Dendritic cell treated with granulocyte-macrophage colony-stimulating factor and Interleukin-4, amounts not matched to agents 40 ng/mL and 50 ng/mL, for 4 days (primary cell): ENCODE measurements at regions not wholly inside any gene's neighbourhood (a gene's known extent, or its start where the extent isn't known, plus 50 kb on each side); places are given as distances from the start of the nearest gene placed in this dataset.

ENCODE experiments used
- H3K27ac Mint-ChIP-seq: one replicate; pipeline ENCODE4 v1.8.0; 2022; ENCODE audit warnings: mild to moderate bottlenecking, mixed read lengths
- H3K27me3 Mint-ChIP-seq: one replicate; pipeline ENCODE4 v1.8.0; 2022; ENCODE audit warnings: mild to moderate bottlenecking, mixed read lengths
- H3K36me3 Mint-ChIP-seq: one replicate; pipeline ENCODE4 v1.8.0; 2022; ENCODE audit warnings: low read depth, mixed read lengths
- H3K4me1 Mint-ChIP-seq: one replicate; pipeline ENCODE4 v1.8.0; 2022; ENCODE audit warnings: low read depth, mixed read lengths
- H3K4me3 Mint-ChIP-seq: one replicate; pipeline ENCODE4 v1.8.0; 2022; ENCODE audit warnings: mild to moderate bottlenecking, moderate library complexity, mixed read lengths
- H3K9me3 Mint-ChIP-seq: one replicate; pipeline ENCODE4 v1.8.0; 2022; ENCODE audit warnings: mixed read lengths
- intact Hi-C: fragments of 100-400 bp; cut with micrococcal nuclease; formaldehyde crosslinking; loops from one replicate; pipeline ENCODE4 v1.15.0; 2022

- intact Hi-C loops: no loop called here
- no peaks in the 10 kb centered on the region for H3K36me3 Mint-ChIP-seq
- no peaks in the 10 kb centered on the region for H3K9me3 Mint-ChIP-seq
- H3K4me1 Mint-ChIP-seq: peaks cover 14% of the 10 kb centered on the region
- H3K27me3 Mint-ChIP-seq: peaks cover under 1% of the 10 kb centered on the region
- H3K4me3 Mint-ChIP-seq: no peak overlapping the region
- no peak overlapping the region for H3K27ac Mint-ChIP-seq
Measured at GRCh38 chr2:24439971-24440340, 51.1 kb upstream of the NCOA1 start.

- intact Hi-C loops: no loop called here
Measured at GRCh38 chr2:24439280-24439970, 51.6 kb upstream of the NCOA1 start.

GRCh38 chr2:24438106-24438505 is 52.9 kb upstream of the NCOA1 start:
- H3K4me1 Mint-ChIP-seq: peaks cover 18% of the 10 kb centered on the region
- no peaks in the 10 kb centered on the region for H3K36me3 Mint-ChIP-seq
- H3K4me3 Mint-ChIP-seq: no peak overlapping the region
- intact Hi-C loops: no loop called here
- H3K27me3 Mint-ChIP-seq: peaks cover 2% of the 10 kb centered on the region
- H3K27ac Mint-ChIP-seq: no peak overlapping the region
- no peaks in the 10 kb centered on the region for H3K9me3 Mint-ChIP-seq

More at GRCh38 chr2:24439280-24439970, 51.6 kb upstream of the NCOA1 start:
- H3K4me3 Mint-ChIP-seq: no peak overlapping the region
- H3K9me3 Mint-ChIP-seq: no peaks in the 10 kb centered on the region
- H3K27me3 Mint-ChIP-seq: peaks cover 2% of the 10 kb centered on the region
- no peak overlapping the region for H3K27ac Mint-ChIP-seq
- peaks cover 18% of the 10 kb centered on the region for H3K4me1 Mint-ChIP-seq
- H3K36me3 Mint-ChIP-seq: no peaks in the 10 kb centered on the region

GRCh38 chr2:24435391-24436316 is 55.4 kb upstream of the NCOA1 start:
- intact Hi-C loops: no loop called here
- Mint-ChIP-seq H3K27ac (no peak overlapping the region), H3K4me3 (no peak overlapping the region), H3K4me1 (peaks cover 31% of the 10 kb centered on the region), H3K36me3 (no peaks in the 10 kb centered on the region), H3K9me3 (no peaks in the 10 kb centered on the region), H3K27me3 (peaks cover 2% of the 10 kb centered on the region)

GRCh38 chr2:24434541-24434940 is 56.5 kb upstream of the NCOA1 start:
- Mint-ChIP-seq H3K27ac (no peak overlapping the region), H3K4me3 (no peak overlapping the region), H3K4me1 (peaks cover 31% of the 10 kb centered on the region), H3K27me3 (peaks cover 2% of the 10 kb centered on the region), H3K36me3 (no peaks in the 10 kb centered on the region), H3K9me3 (no peaks in the 10 kb centered on the region)
- intact Hi-C loops: no loop called here

- Mint-ChIP-seq H3K27me3 (peaks cover 2% of the 10 kb centered on the region), H3K27ac (no peak overlapping the region), H3K36me3 (no peaks in the 10 kb centered on the region), H3K4me1 (peaks cover 31% of the 10 kb centered on the region), H3K4me3 (no peak overlapping the region), H3K9me3 (no peaks in the 10 kb centered on the region)
- intact Hi-C loops: no loop called here
Measured at GRCh38 chr2:24432735-24433134, 58.3 kb upstream of the NCOA1 start.

- H3K4me3 Mint-ChIP-seq: no peak overlapping the region
- H3K27me3 Mint-ChIP-seq: peaks cover 2% of the 10 kb centered on the region
- H3K36me3 Mint-ChIP-seq: no peaks in the 10 kb centered on the region
- H3K27ac Mint-ChIP-seq: no peak overlapping the region
- peaks cover 31% of the 10 kb centered on the region for H3K4me1 Mint-ChIP-seq
- H3K9me3 Mint-ChIP-seq: no peaks in the 10 kb centered on the region
- intact Hi-C loops: no loop called here
Measured at GRCh38 chr2:24432121-24432520, 58.9 kb upstream of the NCOA1 start.

GRCh38 chr2:24429197-24430074 is 61.6 kb upstream of the NCOA1 start:
- no peaks in the 10 kb centered on the region for H3K27me3 Mint-ChIP-seq
- peaks cover 13% of the 10 kb centered on the region for H3K4me1 Mint-ChIP-seq
- no peak overlapping the region for H3K4me3 Mint-ChIP-seq
- no peaks in the 10 kb centered on the region for H3K9me3 Mint-ChIP-seq
- H3K27ac Mint-ChIP-seq: no peak overlapping the region
- intact Hi-C loops: no loop called here
- no peaks in the 10 kb centered on the region for H3K36me3 Mint-ChIP-seq

GRCh38 chr2:24424387-24424786 is 64.1 kb upstream of the ITSN2 start:
- H3K27ac Mint-ChIP-seq: no peak overlapping the region
- intact Hi-C loops: no loop called here
- H3K9me3 Mint-ChIP-seq: no peaks in the 10 kb centered on the region
- no peaks in the 10 kb centered on the region for H3K36me3 Mint-ChIP-seq
- no peaks in the 10 kb centered on the region for H3K27me3 Mint-ChIP-seq
- peaks cover 5% of the 10 kb centered on the region for H3K4me1 Mint-ChIP-seq
- no peak overlapping the region for H3K4me3 Mint-ChIP-seq

- Mint-ChIP-seq H3K4me3 (no peak overlapping the region), H3K27ac (no peak overlapping the region), H3K36me3 (no peaks in the 10 kb centered on the region), H3K27me3 (no peaks in the 10 kb centered on the region), H3K9me3 (no peaks in the 10 kb centered on the region), H3K4me1 (peaks cover 5% of the 10 kb centered on the region)
- intact Hi-C loops: no loop called here
Measured at GRCh38 chr2:24423095-24423494, 62.8 kb upstream of the ITSN2 start.

- Mint-ChIP-seq H3K27me3 (no peaks in the 10 kb centered on the region), H3K36me3 (no peaks in the 10 kb centered on the region), H3K4me1 (peaks cover 5% of the 10 kb centered on the region), H3K27ac (no peak overlapping the region), H3K9me3 (no peaks in the 10 kb centered on the region), H3K4me3 (no peak overlapping the region)
- intact Hi-C loops: no loop called here
Measured at GRCh38 chr2:24421668-24422067, 61.3 kb upstream of the ITSN2 start.

- H3K4me1 Mint-ChIP-seq: peaks cover 5% of the 10 kb centered on the region
- intact Hi-C loops: no loop called here
- no peaks in the 10 kb centered on the region for H3K36me3 Mint-ChIP-seq
- H3K27ac Mint-ChIP-seq: no peak overlapping the region
- H3K4me3 Mint-ChIP-seq: no peak overlapping the region
- H3K9me3 Mint-ChIP-seq: no peaks in the 10 kb centered on the region
- no peaks in the 10 kb centered on the region for H3K27me3 Mint-ChIP-seq
Measured at GRCh38 chr2:24420373-24420772, 60.0 kb upstream of the ITSN2 start.

GRCh38 chr2:24418166-24418841 is 58.0 kb upstream of the ITSN2 start:
- intact Hi-C loops: no loop called here

More at GRCh38 chr2:24418166-24418841, 58.0 kb upstream of the ITSN2 start:
- no peak overlapping the region for H3K4me3 Mint-ChIP-seq
- H3K27ac Mint-ChIP-seq: no peak overlapping the region
- H3K4me1 Mint-ChIP-seq: peaks cover 5% of the 10 kb centered on the region
- no peaks in the 10 kb centered on the region for H3K27me3 Mint-ChIP-seq
- no peaks in the 10 kb centered on the region for H3K9me3 Mint-ChIP-seq
- no peaks in the 10 kb centered on the region for H3K36me3 Mint-ChIP-seq
